WTC11 (cell line): ENCODE measurements at regions not wholly inside any gene's neighbourhood (a gene's known extent, or its start where the extent isn't known, plus 50 kb on each side); places are given as distances from the start of the nearest gene placed in this dataset.

Experiments
- ATAC-seq: fragments of 200-7000 bp; cut with Tn5 transposase; 2 replicates; pipeline ENCODE4 v1.10.0; 2021; ENCODE audit warnings: mild to moderate bottlenecking, moderate library complexity
- CTCF ChIA-PET: fragments of 300-600 bp; sonication (Branson Sonifier 250); formaldehyde crosslinking; loops from one replicate; lab custom pipeline; 2021; ENCODE audit warnings: antibody characterized with exemption; lab: Charles Lee
- POLR2A ChIA-PET: fragments of 350-600 bp; sonication (Branson Sonifier 250); formaldehyde crosslinking; loops from one replicate; lab custom pipeline; 2021; ENCODE audit warnings: antibody characterized with exemption; lab: Charles Lee
- DNase-seq: peaks from one replicate; pipeline ENCODE4 v3.0.0; 2021; ENCODE audit warnings: low spot score
- H3K27ac Mint-ChIP-seq: 2 replicates; pipeline ENCODE4 v1.8.0; 2021; ENCODE audit warnings: mixed read lengths
- H3K27me3 Mint-ChIP-seq: 2 replicates; pipeline ENCODE4 v1.8.0; 2021; ENCODE audit warnings: low read depth, mild to moderate bottlenecking, moderate library complexity, mixed read lengths
- H3K36me3 Mint-ChIP-seq: 2 replicates; pipeline ENCODE4 v1.8.0; 2021; ENCODE audit warnings: mixed read lengths
- H3K4me1 Mint-ChIP-seq: 2 replicates; pipeline ENCODE4 v1.8.0; 2022; ENCODE audit warnings: mixed read lengths
- H3K4me3 Mint-ChIP-seq: 2 replicates; pipeline ENCODE4 v1.8.0; 2021; ENCODE audit warnings: mild to moderate bottlenecking, moderate library complexity, mixed read lengths
- H3K9me3 Mint-ChIP-seq: 2 replicates; pipeline ENCODE4 v1.8.0; 2021; ENCODE audit warnings: mixed read lengths
- ATF1 ChIP-seq: sonication (generic); formaldehyde crosslinking; IDR thresholded peaks from 2 replicates; pipeline ENCODE4 v1.8.1; 2023; ENCODE audit warnings: mild to moderate bottlenecking, moderate library complexity, missing genetic modification reagents
- CREM ChIP-seq: sonication (generic); formaldehyde crosslinking; IDR thresholded peaks from 2 replicates; pipeline ENCODE4 v1.8.1; 2022; ENCODE audit warnings: mild to moderate bottlenecking, missing genetic modification reagents, moderate library complexity
- FOXJ3 ChIP-seq: sonication (generic); formaldehyde crosslinking; IDR thresholded peaks from 2 replicates; pipeline ENCODE4 v1.9.0; 2021; ENCODE audit warnings: missing genetic modification reagents, mild to moderate bottlenecking, borderline replicate concordance
- MXD4 ChIP-seq: fragments of 250-450 bp; sonication (Bioruptor Pico); IDR thresholded peaks from 2 replicates; pipeline ENCODE4 v1.8.0; 2021; ENCODE audit warnings: mild to moderate bottlenecking, moderate library complexity, borderline replicate concordance
- NFATC4 ChIP-seq: fragments of 250-450 bp; sonication (Bioruptor Pico); IDR thresholded peaks from 2 replicates; pipeline ENCODE4 v1.9.0; 2021; ENCODE audit warnings: mild to moderate bottlenecking
- RELA ChIP-seq: sonication (generic); formaldehyde crosslinking; IDR thresholded peaks from 2 replicates; pipeline ENCODE4 v1.8.1; 2022; ENCODE audit warnings: missing genetic modification reagents, mild to moderate bottlenecking, borderline replicate concordance
- SP1 ChIP-seq: sonication (generic); formaldehyde crosslinking; conservative IDR thresholded peaks from 2 replicates; pipeline ENCODE4 v1.8.1; 2022; ENCODE audit warnings: missing genetic modification reagents
- TEAD4 ChIP-seq: sonication (generic); formaldehyde crosslinking; IDR thresholded peaks from 2 replicates; pipeline ENCODE4 v1.8.0; 2022; ENCODE audit warnings: mild to moderate bottlenecking, missing genetic modification reagents
- TF ChIP-seq, protein P1 (sequence below): sonication (generic); formaldehyde crosslinking; IDR thresholded peaks from 2 replicates; pipeline ENCODE4 v1.8.1; 2023; ENCODE audit warnings: mild to moderate bottlenecking, missing genetic modification reagents, borderline replicate concordance
- TF ChIP-seq, protein P2 (sequence below): sonication (generic); formaldehyde crosslinking; IDR thresholded peaks from 2 replicates; pipeline ENCODE4 v1.8.1; 2023; ENCODE audit warnings: mild to moderate bottlenecking, missing genetic modification reagents, moderate library complexity
- TF ChIP-seq, protein P3 (sequence below): sonication (generic); formaldehyde crosslinking; IDR thresholded peaks from 2 replicates; pipeline ENCODE4 v1.8.1; 2022; ENCODE audit warnings: missing genetic modification reagents, borderline replicate concordance
- TF ChIP-seq, protein P4 (sequence below): sonication (generic); formaldehyde crosslinking; IDR thresholded peaks from 2 replicates; pipeline ENCODE4 v1.8.0; 2022; ENCODE audit warnings: mild to moderate bottlenecking, missing genetic modification reagents
- TF ChIP-seq, protein P5 (sequence below): sonication (generic); formaldehyde crosslinking; IDR thresholded peaks from 2 replicates; pipeline ENCODE4 v1.8.1; 2022; ENCODE audit warnings: low read depth, mild to moderate bottlenecking, moderate library complexity, missing genetic modification reagents, borderline replicate concordance
- TF ChIP-seq, protein P6 (sequence below): fragments of 250-450 bp; sonication (Bioruptor Pico); IDR thresholded peaks from 2 replicates; pipeline ENCODE4 v2.1.2; 2022; ENCODE audit warnings: mild to moderate bottlenecking, moderate library complexity
- TF ChIP-seq, protein P7 (sequence below): fragments of 250-450 bp; sonication (Bioruptor Pico); IDR thresholded peaks from 2 replicates; pipeline ENCODE4 v1.9.0; 2021; ENCODE audit warnings: moderate library complexity, mild to moderate bottlenecking, inconsistent platforms, borderline replicate concordance

DNA sequence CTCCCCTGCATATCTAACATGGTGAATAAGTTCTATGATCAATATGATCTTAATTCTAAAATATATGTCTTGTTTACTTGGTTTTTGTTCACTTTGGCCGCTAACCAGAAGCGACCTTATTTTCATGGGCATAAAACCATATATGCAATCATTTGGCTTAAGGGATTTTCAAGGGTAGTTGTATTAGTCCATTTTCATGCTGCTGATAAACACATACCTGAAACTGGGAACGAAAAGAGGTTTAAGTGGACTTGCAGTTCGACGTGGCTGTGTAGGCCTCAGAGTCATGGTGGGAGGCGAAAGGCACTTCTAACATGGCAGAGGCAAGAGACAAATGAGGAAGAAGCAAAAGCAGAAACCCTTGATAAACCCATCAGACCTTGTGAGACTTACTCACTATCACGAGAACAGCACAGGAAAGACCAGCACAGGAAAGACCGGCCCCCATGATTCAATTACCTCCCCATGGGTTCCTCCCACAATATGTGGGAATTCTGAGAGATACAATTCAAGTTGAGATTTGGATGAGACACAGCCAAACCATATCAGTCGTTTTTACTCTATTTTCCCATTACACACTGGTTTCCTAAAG lies 114.3 kb upstream of the CPEB2 start (continued):
- TF ChIP-seq, protein P1, sequence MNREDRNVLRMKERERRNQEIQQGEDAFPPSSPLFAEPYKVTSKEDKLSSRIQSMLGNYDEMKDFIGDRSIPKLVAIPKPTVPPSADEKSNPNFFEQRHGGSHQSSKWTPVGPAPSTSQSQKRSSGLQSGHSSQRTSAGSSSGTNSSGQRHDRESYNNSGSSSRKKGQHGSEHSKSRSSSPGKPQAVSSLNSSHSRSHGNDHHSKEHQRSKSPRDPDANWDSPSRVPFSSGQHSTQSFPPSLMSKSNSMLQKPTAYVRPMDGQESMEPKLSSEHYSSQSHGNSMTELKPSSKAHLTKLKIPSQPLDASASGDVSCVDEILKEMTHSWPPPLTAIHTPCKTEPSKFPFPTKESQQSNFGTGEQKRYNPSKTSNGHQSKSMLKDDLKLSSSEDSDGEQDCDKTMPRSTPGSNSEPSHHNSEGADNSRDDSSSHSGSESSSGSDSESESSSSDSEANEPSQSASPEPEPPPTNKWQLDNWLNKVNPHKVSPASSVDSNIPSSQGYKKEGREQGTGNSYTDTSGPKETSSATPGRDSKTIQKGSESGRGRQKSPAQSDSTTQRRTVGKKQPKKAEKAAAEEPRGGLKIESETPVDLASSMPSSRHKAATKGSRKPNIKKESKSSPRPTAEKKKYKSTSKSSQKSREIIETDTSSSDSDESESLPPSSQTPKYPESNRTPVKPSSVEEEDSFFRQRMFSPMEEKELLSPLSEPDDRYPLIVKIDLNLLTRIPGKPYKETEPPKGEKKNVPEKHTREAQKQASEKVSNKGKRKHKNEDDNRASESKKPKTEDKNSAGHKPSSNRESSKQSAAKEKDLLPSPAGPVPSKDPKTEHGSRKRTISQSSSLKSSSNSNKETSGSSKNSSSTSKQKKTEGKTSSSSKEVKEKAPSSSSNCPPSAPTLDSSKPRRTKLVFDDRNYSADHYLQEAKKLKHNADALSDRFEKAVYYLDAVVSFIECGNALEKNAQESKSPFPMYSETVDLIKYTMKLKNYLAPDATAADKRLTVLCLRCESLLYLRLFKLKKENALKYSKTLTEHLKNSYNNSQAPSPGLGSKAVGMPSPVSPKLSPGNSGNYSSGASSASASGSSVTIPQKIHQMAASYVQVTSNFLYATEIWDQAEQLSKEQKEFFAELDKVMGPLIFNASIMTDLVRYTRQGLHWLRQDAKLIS: no peak
- TF ChIP-seq, protein P2, sequence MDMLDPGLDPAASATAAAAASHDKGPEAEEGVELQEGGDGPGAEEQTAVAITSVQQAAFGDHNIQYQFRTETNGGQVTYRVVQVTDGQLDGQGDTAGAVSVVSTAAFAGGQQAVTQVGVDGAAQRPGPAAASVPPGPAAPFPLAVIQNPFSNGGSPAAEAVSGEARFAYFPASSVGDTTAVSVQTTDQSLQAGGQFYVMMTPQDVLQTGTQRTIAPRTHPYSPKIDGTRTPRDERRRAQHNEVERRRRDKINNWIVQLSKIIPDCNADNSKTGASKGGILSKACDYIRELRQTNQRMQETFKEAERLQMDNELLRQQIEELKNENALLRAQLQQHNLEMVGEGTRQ: no peak
- TF ChIP-seq SP1 (CRISPR knock-in tag) (no peak), TEAD4 (no peak)
- TF ChIP-seq, protein P3, sequence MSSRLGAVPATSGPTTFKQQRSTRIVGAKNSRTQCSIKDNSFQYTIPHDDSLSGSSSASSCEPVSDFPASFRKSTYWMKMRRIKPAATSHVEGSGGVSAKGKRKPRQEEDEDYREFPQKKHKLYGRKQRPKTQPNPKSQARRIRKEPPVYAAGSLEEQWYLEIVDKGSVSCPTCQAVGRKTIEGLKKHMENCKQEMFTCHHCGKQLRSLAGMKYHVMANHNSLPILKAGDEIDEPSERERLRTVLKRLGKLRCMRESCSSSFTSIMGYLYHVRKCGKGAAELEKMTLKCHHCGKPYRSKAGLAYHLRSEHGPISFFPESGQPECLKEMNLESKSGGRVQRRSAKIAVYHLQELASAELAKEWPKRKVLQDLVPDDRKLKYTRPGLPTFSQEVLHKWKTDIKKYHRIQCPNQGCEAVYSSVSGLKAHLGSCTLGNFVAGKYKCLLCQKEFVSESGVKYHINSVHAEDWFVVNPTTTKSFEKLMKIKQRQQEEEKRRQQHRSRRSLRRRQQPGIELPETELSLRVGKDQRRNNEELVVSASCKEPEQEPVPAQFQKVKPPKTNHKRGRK (CRISPR knock-in tag): no peak
- TF ChIP-seq, protein P4, sequence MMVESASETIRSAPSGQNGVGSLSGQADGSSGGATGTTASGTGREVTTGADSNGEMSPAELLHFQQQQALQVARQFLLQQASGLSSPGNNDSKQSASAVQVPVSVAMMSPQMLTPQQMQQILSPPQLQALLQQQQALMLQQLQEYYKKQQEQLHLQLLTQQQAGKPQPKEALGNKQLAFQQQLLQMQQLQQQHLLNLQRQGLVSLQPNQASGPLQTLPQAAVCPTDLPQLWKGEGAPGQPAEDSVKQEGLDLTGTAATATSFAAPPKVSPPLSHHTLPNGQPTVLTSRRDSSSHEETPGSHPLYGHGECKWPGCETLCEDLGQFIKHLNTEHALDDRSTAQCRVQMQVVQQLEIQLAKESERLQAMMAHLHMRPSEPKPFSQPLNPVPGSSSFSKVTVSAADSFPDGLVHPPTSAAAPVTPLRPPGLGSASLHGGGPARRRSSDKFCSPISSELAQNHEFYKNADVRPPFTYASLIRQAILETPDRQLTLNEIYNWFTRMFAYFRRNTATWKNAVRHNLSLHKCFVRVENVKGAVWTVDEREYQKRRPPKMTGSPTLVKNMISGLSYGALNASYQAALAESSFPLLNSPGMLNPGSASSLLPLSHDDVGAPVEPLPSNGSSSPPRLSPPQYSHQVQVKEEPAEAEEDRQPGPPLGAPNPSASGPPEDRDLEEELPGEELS (CRISPR knock-in tag): no peak

DNA sequence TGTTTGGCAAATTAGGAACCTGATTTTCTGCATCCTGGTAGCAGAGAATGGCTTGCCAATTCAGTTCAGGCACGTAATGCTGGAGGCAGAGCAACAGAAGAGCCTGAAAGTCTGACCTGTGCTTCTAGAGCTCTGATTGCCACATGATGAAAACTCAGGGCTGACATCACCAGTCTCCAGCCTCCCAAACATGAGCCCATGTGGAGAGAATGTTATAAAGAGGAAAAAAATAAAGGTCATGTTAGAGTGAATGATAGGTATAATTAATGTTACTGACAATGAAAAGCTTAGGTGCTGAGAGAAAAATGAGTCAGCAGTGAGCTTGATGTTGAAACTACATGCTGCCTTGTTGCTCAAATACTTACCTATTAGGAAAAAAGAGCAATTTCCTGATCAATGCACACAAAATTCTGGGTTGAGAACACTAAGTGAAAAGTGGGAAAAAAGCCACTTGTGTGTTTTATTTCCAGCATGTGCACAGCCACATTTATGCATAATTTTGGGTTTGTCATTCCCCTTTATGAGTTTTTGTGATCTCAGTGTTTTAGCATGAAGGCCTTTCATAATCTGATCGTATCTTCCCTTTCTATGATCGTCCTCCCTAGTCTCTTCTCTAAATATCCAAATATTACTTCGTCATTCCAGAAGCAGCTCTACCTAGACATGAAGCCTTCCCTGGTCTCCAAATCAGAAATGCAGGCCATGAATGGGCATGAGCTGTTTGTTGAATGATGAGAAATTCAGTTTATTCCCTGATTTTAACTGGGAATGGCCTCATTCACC lies 113.3 kb upstream of the CPEB2 start:
- DNase-seq (no peak), ATAC-seq (no peak)
- CTCF ChIA-PET: no interaction called here
- Mint-ChIP-seq H3K36me3 (no peaks in the 10 kb centered on the region), H3K27ac (no peak overlapping the region), H3K9me3 (0 out of 2 replicates have a peak, but pooled peaks cover 7% of the 10 kb centered on the region), H3K4me3 (no peak overlapping the region), H3K4me1 (no peaks in the 10 kb centered on the region), H3K27me3 (no peaks in the 10 kb centered on the region)
- POLR2A ChIA-PET: no interaction called here
- no peak for TF ChIP-seq ATF1 (CRISPR knock-in tag)
- TF ChIP-seq, protein P3 (CRISPR knock-in tag): no peak
- no peak for TF ChIP-seq FOXJ3 (CRISPR knock-in tag)
- TF ChIP-seq, protein P5, sequence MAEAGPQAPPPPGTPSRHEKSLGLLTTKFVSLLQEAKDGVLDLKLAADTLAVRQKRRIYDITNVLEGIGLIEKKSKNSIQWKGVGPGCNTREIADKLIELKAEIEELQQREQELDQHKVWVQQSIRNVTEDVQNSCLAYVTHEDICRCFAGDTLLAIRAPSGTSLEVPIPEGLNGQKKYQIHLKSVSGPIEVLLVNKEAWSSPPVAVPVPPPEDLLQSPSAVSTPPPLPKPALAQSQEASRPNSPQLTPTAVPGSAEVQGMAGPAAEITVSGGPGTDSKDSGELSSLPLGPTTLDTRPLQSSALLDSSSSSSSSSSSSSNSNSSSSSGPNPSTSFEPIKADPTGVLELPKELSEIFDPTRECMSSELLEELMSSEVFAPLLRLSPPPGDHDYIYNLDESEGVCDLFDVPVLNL: no peak
- TF ChIP-seq, protein P6, sequence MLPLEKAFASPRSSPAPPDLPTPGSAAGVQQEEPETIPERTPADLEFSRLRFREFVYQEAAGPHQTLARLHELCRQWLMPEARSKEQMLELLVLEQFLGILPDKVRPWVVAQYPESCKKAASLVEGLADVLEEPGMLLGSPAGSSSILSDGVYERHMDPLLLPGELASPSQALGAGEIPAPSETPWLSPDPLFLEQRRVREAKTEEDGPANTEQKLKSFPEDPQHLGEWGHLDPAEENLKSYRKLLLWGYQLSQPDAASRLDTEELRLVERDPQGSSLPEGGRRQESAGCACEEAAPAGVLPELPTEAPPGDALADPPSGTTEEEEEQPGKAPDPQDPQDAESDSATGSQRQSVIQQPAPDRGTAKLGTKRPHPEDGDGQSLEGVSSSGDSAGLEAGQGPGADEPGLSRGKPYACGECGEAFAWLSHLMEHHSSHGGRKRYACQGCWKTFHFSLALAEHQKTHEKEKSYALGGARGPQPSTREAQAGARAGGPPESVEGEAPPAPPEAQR (CRISPR knock-in tag): no peak
- TF ChIP-seq RELA (CRISPR knock-in tag): no peak
- TF ChIP-seq, protein P7, sequence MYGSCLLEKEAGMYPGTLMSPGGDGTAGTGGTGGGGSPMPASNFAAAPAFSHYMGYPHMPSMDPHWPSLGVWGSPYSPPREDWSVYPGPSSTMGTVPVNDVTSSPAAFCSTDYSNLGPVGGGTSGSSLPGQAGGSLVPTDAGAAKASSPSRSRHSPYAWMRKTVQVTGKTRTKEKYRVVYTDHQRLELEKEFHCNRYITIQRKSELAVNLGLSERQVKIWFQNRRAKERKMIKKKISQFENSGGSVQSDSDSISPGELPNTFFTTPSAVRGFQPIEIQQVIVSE (CRISPR knock-in tag): no peak
- TF ChIP-seq, protein P2: no peak
- TF ChIP-seq CREM (CRISPR knock-in tag): no peak
- no peak for TF ChIP-seq MXD4 (CRISPR knock-in tag)
- TF ChIP-seq NFATC4 (CRISPR knock-in tag): no peak
